Stimulated activated CD4-positive, alpha-beta T cell treated with anti-CD3 and anti-CD28 coated beads, Interleukin-1b, Interleukin-23, amount 100 ng/mL, for 1 hour (primary cell): ENCODE measurements at regions not wholly inside any gene's neighbourhood (a gene's known extent, or its start where the extent isn't known, plus 50 kb on each side); places are given as distances from the start of the nearest gene placed in this dataset.
"Not testable (repeated sequence)": the region's sequence is repeated elsewhere in the genome, so short reads cannot be mapped to it uniquely, and the experiment has no call there.

Experiments used
- DNase-seq, 2 donors: peaks; one replicate each; pipeline ENCODE4 v3.0.0-alpha.2; 2020; ENCODE audit warnings: low read depth in 2 of 2

- DNase-seq, result no peak
These were observed 729.6 kb upstream of the NR2F2 start for GRCh38 chr15:95600884-95601283.

- DNase-seq, result no peak
These were observed 729.0 kb upstream of the NR2F2 start for GRCh38 chr15:95601525-95601924.

- DNase-seq, result no peak
These were observed 726.7 kb upstream of the NR2F2 start for GRCh38 chr15:95603802-95604201.

- no peak for DNase-seq
These were observed 725.9 kb upstream of the NR2F2 start for GRCh38 chr15:95604634-95605036.

GRCh38 chr15:95605098-95605497, 725.4 kb upstream of the NR2F2 start:
- DNase-seq, result no peak

- DNase-seq, result no peak
These were observed 723.9 kb upstream of the NR2F2 start for GRCh38 chr15:95606551-95606950.

- no peak for DNase-seq
These were observed 722.1 kb upstream of the NR2F2 start for GRCh38 chr15:95608371-95608770.

GRCh38 chr15:95609096-95609495, 721.4 kb upstream of the NR2F2 start:
- no peak for DNase-seq

- DNase-seq, result no peak
These were observed 719.6 kb upstream of the NR2F2 start for GRCh38 chr15:95610945-95611344.

- DNase-seq, result no peak
These were observed 715.1 kb upstream of the NR2F2 start for GRCh38 chr15:95615436-95615835.

GRCh38 chr15:95616306-95616705, 714.2 kb upstream of the NR2F2 start:
- DNase-seq, result no peak

- no peak for DNase-seq
These were observed 709.4 kb upstream of the NR2F2 start for GRCh38 chr15:95620934-95621579.

- no peak for DNase-seq
These were observed 707.7 kb upstream of the NR2F2 start for GRCh38 chr15:95622843-95623242.

GRCh38 chr15:95624100-95624499, 706.4 kb upstream of the NR2F2 start:
- DNase-seq, result no peak

- no peak for DNase-seq
These were observed 705.7 kb upstream of the NR2F2 start for GRCh38 chr15:95624616-95625361.

- DNase-seq, result no peak
These were observed 703.8 kb upstream of the NR2F2 start for GRCh38 chr15:95626501-95627361.

- no peak for DNase-seq
These were observed 700.9 kb upstream of the NR2F2 start for GRCh38 chr15:95629503-95630168.

GRCh38 chr15:95630683-95631082, 699.8 kb upstream of the NR2F2 start:
- no peak for DNase-seq

GRCh38 chr15:95635666-95636065, 694.8 kb upstream of the NR2F2 start:
- DNase-seq, result no peak

- DNase-seq, result no peak
These were observed 694.4 kb upstream of the NR2F2 start for GRCh38 chr15:95636107-95636506.

GRCh38 chr15:95637234-95637633, 693.3 kb upstream of the NR2F2 start:
- DNase-seq, result not testable (repeated sequence)

GRCh38 chr15:95639208-95639607, 691.3 kb upstream of the NR2F2 start:
- DNase-seq, result no peak
